PC-3 (cell line): ENCODE measurements at regions not wholly inside any gene's neighbourhood (a gene's known extent, or its start where the extent isn't known, plus 50 kb on each side); places are given as distances from the start of the nearest gene placed in this dataset.

Experiments used
- ATAC-seq: fragments of 200-7000 bp; cut with Tn5 transposase; 2 replicates; pipeline ENCODE4 v1.9.1; 2020; ENCODE audit warnings: mild to moderate bottlenecking, moderate library complexity
- BruUV-seq: library from RNA; stranded (reverse); fragments of 400-500 nt; replicated peaks from 2 replicates; lab custom pipeline; 2021; lab: Mats Ljungman, UMichigan
- CTCF ChIA-PET: fragments of 300-600 bp; sonication (Branson Sonifier 250); formaldehyde crosslinking; loops from one replicate; lab custom pipeline; 2022; ENCODE audit warnings: antibody characterized with exemption; lab: Charles Lee
- POLR2A ChIA-PET: fragments of 300-600 bp; sonication (Branson Sonifier 250); formaldehyde crosslinking; loops from one replicate; lab custom pipeline; 2022; ENCODE audit warnings: antibody characterized with exemption; ENCODE audit not compliant: unreplicated experiment; lab: Charles Lee
- DNase-seq: peaks from one replicate; pipeline ENCODE4 v3.0.0-alpha.2; 2015
- H2AFZ ChIP-seq: fragments of 300-600 bp; sonication (generic); 2 replicates; pipeline ENCODE4 v1.6.0; 2016; ENCODE audit warnings: antibody characterized with exemption, low read length
- H3F3A ChIP-seq: fragments of 300-600 bp; sonication (generic); one replicate; pipeline ENCODE4 v1.6.0; 2017; ENCODE audit warnings: antibody characterized with exemption, low read length, control low read depth, mild to moderate bottlenecking; ENCODE audit not compliant: unreplicated experiment
- H3K27ac ChIP-seq: fragments of 300-600 bp; sonication (generic); 2 replicates; pipeline ENCODE4 v1.5.1; 2016; ENCODE audit warnings: mild to moderate bottlenecking, low read length
- H3K27me3 ChIP-seq: fragments of 300-600 bp; sonication (generic); 2 replicates; pipeline ENCODE4 v1.6.1; 2016; ENCODE audit warnings: low read length, mixed read lengths
- H3K36me3 ChIP-seq: fragments of 300-600 bp; sonication (generic); 2 replicates; pipeline ENCODE4 v1.6.1; 2016; ENCODE audit warnings: low read depth, mixed run types, low read length, mixed read lengths
- H3K4me1 ChIP-seq: fragments of 300-600 bp; sonication (generic); 2 replicates; pipeline ENCODE4 v1.5.1; 2016; ENCODE audit warnings: low read length; ENCODE audit not compliant: insufficient read depth
- H3K4me2 ChIP-seq: fragments of 300-600 bp; sonication (generic); 2 replicates; pipeline ENCODE4 v1.6.0; 2016; ENCODE audit warnings: low read length
- H3K4me3 ChIP-seq: fragments of 300-600 bp; sonication (generic); 2 replicates; pipeline ENCODE4 v1.5.1; 2016; ENCODE audit warnings: mild to moderate bottlenecking, low read length, mixed read lengths
- H3K79me2 ChIP-seq: fragments of 300-600 bp; sonication (generic); 2 replicates; pipeline ENCODE4 v1.6.1; 2017; ENCODE audit warnings: low read length, mixed read lengths
- H3K9ac ChIP-seq: fragments of 300-600 bp; sonication (generic); 2 replicates; pipeline ENCODE4 v1.6.0; 2016; ENCODE audit warnings: mild to moderate bottlenecking, low read length
- H3K9me2 ChIP-seq: fragments of 300-600 bp; sonication (generic); replicated peaks from 2 replicates; pipeline ENCODE4 v1.6.1; 2016; ENCODE audit warnings: mixed run types, low read length, mixed read lengths
- H3K9me3 ChIP-seq: fragments of 300-600 bp; sonication (generic); 2 replicates; pipeline ENCODE4 v1.6.1; 2016; ENCODE audit warnings: low read length, mixed read lengths
- H4K20me1 ChIP-seq: fragments of 300-600 bp; sonication (generic); 2 replicates; pipeline ENCODE4 v1.6.1; 2016; ENCODE audit warnings: low read length, mixed read lengths
- EZH2 ChIP-seq: fragments of 300-600 bp; sonication (generic); IDR thresholded peaks from one replicate; pipeline ENCODE4 v1.6.1; 2017; ENCODE audit warnings: antibody characterized with exemption, mild to moderate bottlenecking, low read length; ENCODE audit not compliant: unreplicated experiment
- EZH2phosphoT487 ChIP-seq: fragments of 300-600 bp; sonication (generic); IDR thresholded peaks from 2 replicates; pipeline ENCODE4 v1.6.1; 2018; ENCODE audit warnings: mild to moderate bottlenecking, antibody characterized with exemption, low read length, borderline replicate concordance
- intact Hi-C: fragments of 100-400 bp; cut with micrococcal nuclease; formaldehyde crosslinking; loops from 2 replicates; pipeline ENCODE4 v1.9.0; 2023
- TF ChIP-seq, protein P1 (sequence below): fragments of 300-600 bp; sonication (generic); conservative IDR thresholded peaks from 2 replicates; pipeline ENCODE4 v1.5.1; 2017; ENCODE audit warnings: antibody characterized with exemption, low read depth, mild to moderate bottlenecking, low read length

- TF ChIP-seq EZH2phosphoT487 (no peak), EZH2 (no peak)
- TF ChIP-seq, protein P1, sequence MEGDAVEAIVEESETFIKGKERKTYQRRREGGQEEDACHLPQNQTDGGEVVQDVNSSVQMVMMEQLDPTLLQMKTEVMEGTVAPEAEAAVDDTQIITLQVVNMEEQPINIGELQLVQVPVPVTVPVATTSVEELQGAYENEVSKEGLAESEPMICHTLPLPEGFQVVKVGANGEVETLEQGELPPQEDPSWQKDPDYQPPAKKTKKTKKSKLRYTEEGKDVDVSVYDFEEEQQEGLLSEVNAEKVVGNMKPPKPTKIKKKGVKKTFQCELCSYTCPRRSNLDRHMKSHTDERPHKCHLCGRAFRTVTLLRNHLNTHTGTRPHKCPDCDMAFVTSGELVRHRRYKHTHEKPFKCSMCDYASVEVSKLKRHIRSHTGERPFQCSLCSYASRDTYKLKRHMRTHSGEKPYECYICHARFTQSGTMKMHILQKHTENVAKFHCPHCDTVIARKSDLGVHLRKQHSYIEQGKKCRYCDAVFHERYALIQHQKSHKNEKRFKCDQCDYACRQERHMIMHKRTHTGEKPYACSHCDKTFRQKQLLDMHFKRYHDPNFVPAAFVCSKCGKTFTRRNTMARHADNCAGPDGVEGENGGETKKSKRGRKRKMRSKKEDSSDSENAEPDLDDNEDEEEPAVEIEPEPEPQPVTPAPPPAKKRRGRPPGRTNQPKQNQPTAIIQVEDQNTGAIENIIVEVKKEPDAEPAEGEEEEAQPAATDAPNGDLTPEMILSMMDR, result no peak
- Histone ChIP-seq H2AFZ (no peak overlapping the region), H3K27ac (no peak overlapping the region), H3K4me2 (no peak overlapping the region), H3K9ac (no peak overlapping the region), H3K4me3 (no peak overlapping the region), H4K20me1 (no peaks in the 10 kb centered on the region), H3K4me1 (no peaks in the 10 kb centered on the region), H3K36me3 (no peaks in the 10 kb centered on the region), H3F3A (no peaks in the 10 kb centered on the region), H3K27me3 (no peaks in the 10 kb centered on the region), H3K9me2 (no peaks in the 10 kb centered on the region), H3K9me3 (no peaks in the 10 kb centered on the region), H3K79me2 (no peaks in the 10 kb centered on the region)
- no peak for DNase-seq
- no TSS peak for BruUV-seq
- intact Hi-C loops, result no loop called here
- ChIA-PET CTCF (no interaction called here), POLR2A (no interaction called here)
- ATAC-seq, result no peak
Observed at GRCh38 chr13:112012705-112013085, 54.3 kb upstream of the SOX1 start.

DNA sequence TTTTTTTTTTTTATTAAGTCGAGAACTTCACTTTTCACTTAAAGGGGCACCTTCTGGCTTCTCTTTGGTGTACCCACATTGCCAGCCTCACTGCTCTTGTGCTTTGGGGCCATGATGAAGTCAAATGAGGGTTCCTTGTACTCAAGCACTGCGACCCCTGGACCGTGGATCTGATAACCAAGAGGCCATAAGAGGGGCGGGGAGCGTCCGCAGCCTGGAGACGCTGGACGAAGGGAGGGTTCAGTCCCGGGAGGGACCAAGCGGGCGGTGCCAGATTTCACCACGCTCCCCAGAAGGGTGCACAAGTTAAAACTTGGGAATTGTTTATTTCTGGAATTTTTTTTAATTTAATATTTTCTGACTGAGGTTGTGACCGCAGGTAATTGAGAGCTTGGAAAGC is 53.3 kb upstream of the SOX1 start:
- no peaks in the 10 kb centered on the region for H3K9me2 ChIP-seq
- H3K9ac ChIP-seq, result no peak overlapping the region
- H3K27me3 ChIP-seq, result no peaks in the 10 kb centered on the region
- no peak overlapping the region for H2AFZ ChIP-seq
- TF ChIP-seq EZH2phosphoT487, result no peak
- H3K27ac ChIP-seq, result no peak overlapping the region
- H3K79me2 ChIP-seq, result no peaks in the 10 kb centered on the region
- POLR2A ChIA-PET, result no interaction called here
- intact Hi-C loops, result no loop called here
- CTCF ChIA-PET, result no interaction called here
- no TSS peak for BruUV-seq
- no peak overlapping the region for H3K4me3 ChIP-seq
- no peaks in the 10 kb centered on the region for H3K36me3 ChIP-seq
- no peaks in the 10 kb centered on the region for H3K9me3 ChIP-seq
- ATAC-seq (no peak), DNase-seq (no peak)
- H3F3A ChIP-seq, result no peaks in the 10 kb centered on the region
- no peaks in the 10 kb centered on the region for H4K20me1 ChIP-seq
- H3K4me2 ChIP-seq, result no peak overlapping the region
- no peaks in the 10 kb centered on the region for H3K4me1 ChIP-seq

- ATAC-seq (no peak), DNase-seq (no peak)
- no peak overlapping the region for H3K4me2 ChIP-seq
- H3K27ac ChIP-seq, result no peak overlapping the region
- BruUV-seq, result no TSS peak
- H3K79me2 ChIP-seq, result no peaks in the 10 kb centered on the region
- H3K27me3 ChIP-seq, result no peaks in the 10 kb centered on the region
- H4K20me1 ChIP-seq, result no peaks in the 10 kb centered on the region
- H3K9me3 ChIP-seq, result no peaks in the 10 kb centered on the region
- no peaks in the 10 kb centered on the region for H3F3A ChIP-seq
- H3K36me3 ChIP-seq, result no peaks in the 10 kb centered on the region
- ChIA-PET POLR2A (no interaction called here), CTCF (no interaction called here)
- H3K9ac ChIP-seq, result no peak overlapping the region
- no peaks in the 10 kb centered on the region for H3K9me2 ChIP-seq
- TF ChIP-seq, protein P1, result no peak
- TF ChIP-seq EZH2phosphoT487 (no peak), EZH2 (no peak)
- no peaks in the 10 kb centered on the region for H3K4me1 ChIP-seq
- H2AFZ ChIP-seq, result no peak overlapping the region
- H3K4me3 ChIP-seq, result no peak overlapping the region
- intact Hi-C loops, result no loop called here
Observed at GRCh38 chr13:112014857-112015256, 52.1 kb upstream of the SOX1 start.
